A673 (cell line): ENCODE measurements at regions not wholly inside any gene's neighbourhood (a gene's known extent, or its start where the extent isn't known, plus 50 kb on each side); places are given as distances from the start of the nearest gene placed in this dataset.

Source experiments
- BruUV-seq: library from RNA; stranded (reverse); fragments of 400-500 nt; replicated peaks from 2 replicates; lab custom pipeline; 2021; lab: Mats Ljungman, UMichigan
- CTCF ChIA-PET: fragments of 300-600 bp; sonication (Branson Sonifier 250); formaldehyde crosslinking; loops from one replicate; lab custom pipeline; 2022; ENCODE audit warnings: antibody characterized with exemption; lab: Charles Lee
- POLR2A ChIA-PET: fragments of 300-600 bp; sonication (Branson Sonifier 250); formaldehyde crosslinking; loops from one replicate; lab custom pipeline; 2022; ENCODE audit warnings: antibody characterized with exemption; ENCODE audit not compliant: low non-redundant PET; lab: Charles Lee
- DNase-seq: peaks from one replicate; pipeline ENCODE4 v3.0.0-alpha.2; 2015; ENCODE audit warnings: low spot score
- H3K27ac ChIP-seq: fragments of 200-600 bp; sonication (generic); 2 replicates; pipeline ENCODE4 v1.5.1; 2016; ENCODE audit warnings: mixed run types, low read depth, mild to moderate bottlenecking, mixed read lengths, antibody characterized with exemption, low read length; ENCODE audit not compliant: poor library complexity, severe bottlenecking
- H3K27me3 ChIP-seq: fragments of 200-600 bp; sonication (generic); replicated peaks from 2 replicates; pipeline ENCODE4 v1.6.1; 2017; ENCODE audit warnings: mixed run types, low read depth, mild to moderate bottlenecking, mixed read lengths, antibody characterized with exemption, low read length; ENCODE audit not compliant: insufficient read depth, poor library complexity
- H3K36me3 ChIP-seq: fragments of 200-600 bp; sonication (generic); 2 replicates; pipeline ENCODE4 v1.6.1; 2016; ENCODE audit warnings: mixed run types, mild to moderate bottlenecking, mixed read lengths, antibody characterized with exemption, low read length; ENCODE audit not compliant: insufficient read depth, poor library complexity, severe bottlenecking
- H3K4me1 ChIP-seq: fragments of 200-600 bp; sonication (generic); 2 replicates; pipeline ENCODE4 v1.6.1; 2017; ENCODE audit warnings: mixed run types, mild to moderate bottlenecking, mixed read lengths, antibody characterized with exemption, low read length; ENCODE audit not compliant: insufficient read depth, poor library complexity, severe bottlenecking
- H3K4me3 ChIP-seq: fragments of 200-600 bp; sonication (generic); 2 replicates; pipeline ENCODE4 v1.5.1; 2016; ENCODE audit warnings: low read depth, mixed run types, mild to moderate bottlenecking, mixed read lengths, low read length; ENCODE audit not compliant: poor library complexity, severe bottlenecking
- H3K9me3 ChIP-seq: fragments of 200-600 bp; sonication (generic); 2 replicates; pipeline ENCODE4 v1.6.1; 2016; ENCODE audit warnings: mixed run types, low read depth, mild to moderate bottlenecking, mixed read lengths, antibody characterized with exemption, low read length; ENCODE audit not compliant: poor library complexity, severe bottlenecking
- EZH2 ChIP-seq: fragments of 200-600 bp; sonication (generic); IDR thresholded peaks from 2 replicates; pipeline ENCODE4 v1.6.1; 2017; ENCODE audit warnings: borderline replicate concordance, low read depth, mild to moderate bottlenecking, mixed read lengths, antibody characterized with exemption, low read length; ENCODE audit not compliant: poor library complexity, severe bottlenecking
- intact Hi-C: fragments of 100-400 bp; cut with micrococcal nuclease; formaldehyde crosslinking; loops from one replicate; pipeline ENCODE4 v1.10.0; 2022; ENCODE audit not compliant: unreplicated experiment
- TF ChIP-seq, protein P1 (sequence below): fragments of 300-800, 200-600 bp; sonication (generic); conservative IDR thresholded peaks from 2 replicates; pipeline ENCODE4 v1.5.1; 2017; ENCODE audit warnings: low read depth, mild to moderate bottlenecking, antibody characterized with exemption, low read length, moderate library complexity, mixed read lengths

DNA sequence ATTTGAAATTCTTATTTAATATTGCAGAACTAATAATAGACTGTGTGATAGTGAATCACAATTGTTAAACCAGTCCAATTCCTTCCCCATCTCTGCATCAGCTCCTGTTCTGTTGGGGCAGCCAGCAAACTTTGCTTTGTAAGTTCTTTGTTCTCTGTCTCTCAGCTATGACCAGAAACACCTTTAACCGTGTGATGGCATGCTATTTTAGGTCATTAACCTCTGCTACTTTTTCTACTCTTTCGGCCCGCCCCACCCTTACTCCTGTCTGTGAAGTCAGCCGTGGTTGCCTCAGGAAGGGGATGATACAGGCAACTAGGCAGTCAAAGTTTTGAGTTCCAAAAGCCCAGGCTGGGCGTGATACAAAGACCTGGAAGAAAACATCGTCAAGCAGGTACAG is 51.3 kb upstream of the EGFL6 start:
- intact Hi-C loops, result no loop called here
- ChIA-PET CTCF (interaction anchor here (0.5 kb wide), 1 partner anchor 623 kb away, joined by 6 read pairs; no protein-coding TSS in a partner anchor), POLR2A (no interaction called here)
- H3K4me1 ChIP-seq, result peaks cover 23% of the 10 kb centered on the region
- no peaks in the 10 kb centered on the region for H3K9me3 ChIP-seq
- H3K36me3 ChIP-seq, result no peaks in the 10 kb centered on the region
- H3K4me3 ChIP-seq, result no peak overlapping the region
- no peak overlapping the region for H3K27ac ChIP-seq
- no peak for DNase-seq
- TF ChIP-seq, protein P1, sequence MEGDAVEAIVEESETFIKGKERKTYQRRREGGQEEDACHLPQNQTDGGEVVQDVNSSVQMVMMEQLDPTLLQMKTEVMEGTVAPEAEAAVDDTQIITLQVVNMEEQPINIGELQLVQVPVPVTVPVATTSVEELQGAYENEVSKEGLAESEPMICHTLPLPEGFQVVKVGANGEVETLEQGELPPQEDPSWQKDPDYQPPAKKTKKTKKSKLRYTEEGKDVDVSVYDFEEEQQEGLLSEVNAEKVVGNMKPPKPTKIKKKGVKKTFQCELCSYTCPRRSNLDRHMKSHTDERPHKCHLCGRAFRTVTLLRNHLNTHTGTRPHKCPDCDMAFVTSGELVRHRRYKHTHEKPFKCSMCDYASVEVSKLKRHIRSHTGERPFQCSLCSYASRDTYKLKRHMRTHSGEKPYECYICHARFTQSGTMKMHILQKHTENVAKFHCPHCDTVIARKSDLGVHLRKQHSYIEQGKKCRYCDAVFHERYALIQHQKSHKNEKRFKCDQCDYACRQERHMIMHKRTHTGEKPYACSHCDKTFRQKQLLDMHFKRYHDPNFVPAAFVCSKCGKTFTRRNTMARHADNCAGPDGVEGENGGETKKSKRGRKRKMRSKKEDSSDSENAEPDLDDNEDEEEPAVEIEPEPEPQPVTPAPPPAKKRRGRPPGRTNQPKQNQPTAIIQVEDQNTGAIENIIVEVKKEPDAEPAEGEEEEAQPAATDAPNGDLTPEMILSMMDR, result no peak
- TF ChIP-seq EZH2, result no peak
- H3K27me3 ChIP-seq, result no peaks in the 10 kb centered on the region
- no TSS peak for BruUV-seq

DNA sequence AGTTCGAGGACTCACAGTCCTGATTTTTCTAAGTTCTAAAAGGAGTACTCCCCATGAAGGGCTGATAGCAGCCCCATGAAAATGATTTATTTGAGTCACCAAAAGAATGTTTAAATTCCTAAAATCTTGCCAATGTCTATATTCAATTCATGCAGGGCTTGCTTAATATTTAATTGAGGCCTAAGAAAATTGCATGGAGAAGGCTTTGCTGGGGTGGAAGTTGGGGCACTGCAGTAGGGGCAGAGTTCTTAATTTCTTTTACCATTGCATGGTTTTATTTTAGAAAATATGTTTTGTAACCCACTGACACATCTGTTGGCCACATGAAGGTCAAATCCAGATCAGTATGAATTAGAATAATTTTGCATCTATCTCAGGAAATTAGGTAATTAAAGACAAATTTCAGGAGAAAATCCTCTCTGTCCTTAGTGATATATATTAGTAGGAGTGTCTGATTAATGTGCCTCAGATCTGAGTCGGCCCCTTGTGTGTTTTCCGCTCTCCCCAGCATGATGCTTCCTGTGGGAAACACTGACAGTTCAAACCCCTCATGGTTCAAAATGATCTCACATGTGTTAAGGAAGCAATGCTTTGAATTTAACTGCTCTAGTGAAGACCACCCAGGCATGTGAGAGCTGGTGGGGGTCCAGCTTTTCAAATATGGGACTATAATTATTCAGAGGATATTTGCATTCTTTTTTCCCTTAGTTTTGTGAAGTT is 54.0 kb upstream of the EGFL6 start:
- DNase-seq, result peak; percentile 95
- no peaks in the 10 kb centered on the region for H3K9me3 ChIP-seq
- intact Hi-C loops, result loop anchor here (2.0 kb wide), 2 partner anchors 57 to 131 kb away; no protein-coding TSS in a partner anchor
- BruUV-seq, result no TSS peak
- ChIA-PET POLR2A (no interaction called here), CTCF (interaction anchor here (0.6 to 1.7 kb wide), 2 partner anchors 131 to 614 kb away, joined by 6 to 7 read pairs; no protein-coding TSS in a partner anchor)
- peaks cover 23% of the 10 kb centered on the region for H3K4me1 ChIP-seq
- no peaks in the 10 kb centered on the region for H3K27me3 ChIP-seq
- no peaks in the 10 kb centered on the region for H3K36me3 ChIP-seq
- no peak for TF ChIP-seq EZH2
- TF ChIP-seq, protein P1, result no peak
- no peak overlapping the region for H3K4me3 ChIP-seq
- H3K27ac ChIP-seq, result peak overlapping the region; percentile 38

DNA sequence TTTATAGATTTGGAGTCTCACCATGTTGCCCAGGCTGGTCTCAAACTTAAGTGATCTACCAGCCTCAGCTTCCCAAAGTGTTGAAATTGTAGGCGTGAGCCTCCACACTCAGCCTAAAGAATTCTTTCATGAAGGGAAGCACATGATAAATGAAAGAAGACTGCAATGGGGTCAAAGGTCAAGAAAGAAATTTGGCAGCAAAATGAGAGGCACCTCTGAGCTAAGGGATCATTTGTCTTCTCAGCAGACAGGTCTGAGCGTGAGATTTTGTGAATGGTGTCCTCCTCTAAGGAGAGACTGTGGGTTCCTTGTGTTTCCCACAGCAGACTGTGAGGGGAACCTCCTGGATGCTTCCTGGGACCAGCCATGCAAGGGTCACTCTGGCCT is 57.5 kb upstream of the EGFL6 start:
- no peak overlapping the region for H3K4me3 ChIP-seq
- H3K4me1 ChIP-seq, result peaks cover 23% of the 10 kb centered on the region
- H3K9me3 ChIP-seq, result no peaks in the 10 kb centered on the region
- no peak for DNase-seq
- no peaks in the 10 kb centered on the region for H3K27me3 ChIP-seq
- no peak overlapping the region for H3K27ac ChIP-seq
- TF ChIP-seq, protein P1, result no peak
- no peak for TF ChIP-seq EZH2
- POLR2A ChIA-PET, result no interaction called here
- CTCF ChIA-PET, result no interaction called here
- no TSS peak for BruUV-seq
- H3K36me3 ChIP-seq, result no peaks in the 10 kb centered on the region
- intact Hi-C loops, result no loop called here
